Neural crest cell (in vitro differentiated cells): ENCODE measurements at regions not wholly inside any gene's neighbourhood (a gene's known extent, or its start where the extent isn't known, plus 50 kb on each side); places are given as distances from the start of the nearest gene placed in this dataset.
A peak's percentile ranks its signal among the peaks of the same experiment; 100 is the strongest.
"Not testable (repeated sequence)": the region's sequence is repeated elsewhere in the genome, so short reads cannot be mapped to it uniquely, and the experiment has no call there.

Source experiments
- DNase-seq: peaks from one replicate; pipeline ENCODE4 v3.0.0; 2021; ENCODE audit warnings: low read depth, mixed read lengths, low spot score
- H3K27ac Mint-ChIP-seq: one replicate; pipeline ENCODE4 v1.8.0; 2021; ENCODE audit warnings: mild to moderate bottlenecking, mixed read lengths; ENCODE audit not compliant: unreplicated experiment
- H3K27me3 Mint-ChIP-seq: 2 replicates; pipeline ENCODE4 v1.8.0; 2021; ENCODE audit warnings: low read depth, mild to moderate bottlenecking, mixed read lengths
- H3K36me3 Mint-ChIP-seq: 2 replicates; pipeline ENCODE4 v1.8.0; 2021; ENCODE audit warnings: low read depth, mild to moderate bottlenecking, mixed read lengths
- H3K4me1 Mint-ChIP-seq: 2 replicates; pipeline ENCODE4 v1.8.0; 2021; ENCODE audit warnings: mixed read lengths
- H3K4me3 Mint-ChIP-seq: one replicate; pipeline ENCODE4 v1.8.0; 2021; ENCODE audit warnings: mild to moderate bottlenecking, mixed read lengths
- H3K9me3 Mint-ChIP-seq: 2 replicates; pipeline ENCODE4 v1.8.0; 2021; ENCODE audit warnings: mixed read lengths

GRCh38 chr1:149157409-149157808 is 54.1 kb upstream of the NBPF9 start:
- not testable (repeated sequence) for H3K27ac Mint-ChIP-seq

GRCh38 chr1:149158308-149158707 is 55.0 kb upstream of the NBPF9 start:
- not testable (repeated sequence) for H3K36me3 Mint-ChIP-seq, H3K4me3 Mint-ChIP-seq, H3K27ac Mint-ChIP-seq, H3K27me3 Mint-ChIP-seq, DNase-seq, H3K4me1 Mint-ChIP-seq, H3K9me3 Mint-ChIP-seq

More at GRCh38 chr1:149157409-149157808, 54.1 kb upstream of the NBPF9 start:
- H3K36me3 Mint-ChIP-seq, DNase-seq, H3K4me1 Mint-ChIP-seq, H3K4me3 Mint-ChIP-seq, H3K9me3 Mint-ChIP-seq, H3K27me3 Mint-ChIP-seq: not testable (repeated sequence)

GRCh38 chr1:149163063-149163444 is 59.7 kb upstream of the NBPF9 start:
- H3K4me3 Mint-ChIP-seq: peak overlapping the region; percentile 41
- not testable (repeated sequence) for H3K27me3 Mint-ChIP-seq, H3K36me3 Mint-ChIP-seq, H3K4me1 Mint-ChIP-seq, H3K9me3 Mint-ChIP-seq, DNase-seq
- H3K27ac Mint-ChIP-seq: peak overlapping the region; percentile 94

- H3K27ac Mint-ChIP-seq, H3K27me3 Mint-ChIP-seq, H3K4me3 Mint-ChIP-seq, H3K36me3 Mint-ChIP-seq, DNase-seq, H3K9me3 Mint-ChIP-seq, H3K4me1 Mint-ChIP-seq: not testable (repeated sequence)
Measured at GRCh38 chr1:149174765-149175164, 71.4 kb upstream of the NBPF9 start.

- H3K4me3 Mint-ChIP-seq: peak overlapping the region; percentile 83
- not testable (repeated sequence) for H3K9me3 Mint-ChIP-seq, H3K4me1 Mint-ChIP-seq, H3K27me3 Mint-ChIP-seq, H3K36me3 Mint-ChIP-seq, H3K27ac Mint-ChIP-seq
- DNase-seq: peak; percentile 4
Measured at GRCh38 chr1:149175812-149176211, 72.5 kb upstream of the NBPF9 start.

GRCh38 chr1:149176453-149177316 is 73.3 kb upstream of the NBPF9 start:
- peak; percentile 42 for DNase-seq
- peak overlapping the region; percentile 74 for H3K4me3 Mint-ChIP-seq
- not testable (repeated sequence) for H3K9me3 Mint-ChIP-seq, H3K4me1 Mint-ChIP-seq, H3K36me3 Mint-ChIP-seq, H3K27me3 Mint-ChIP-seq
- peak overlapping the region; percentile 90 for H3K27ac Mint-ChIP-seq

GRCh38 chr1:149190742-149191141 is 87.4 kb upstream of the NBPF9 start:
- H3K9me3 Mint-ChIP-seq, H3K4me1 Mint-ChIP-seq, H3K36me3 Mint-ChIP-seq, H3K27ac Mint-ChIP-seq, DNase-seq, H3K27me3 Mint-ChIP-seq, H3K4me3 Mint-ChIP-seq: not testable (repeated sequence)

GRCh38 chr1:149196651-149197050 is 93.3 kb upstream of the NBPF9 start:
- H3K4me3 Mint-ChIP-seq, H3K9me3 Mint-ChIP-seq, H3K36me3 Mint-ChIP-seq, DNase-seq, H3K27me3 Mint-ChIP-seq, H3K27ac Mint-ChIP-seq, H3K4me1 Mint-ChIP-seq: not testable (repeated sequence)

GRCh38 chr1:149200567-149200966 is 97.2 kb upstream of the NBPF9 start:
- not testable (repeated sequence) for H3K36me3 Mint-ChIP-seq, DNase-seq, H3K4me1 Mint-ChIP-seq, H3K9me3 Mint-ChIP-seq, H3K27ac Mint-ChIP-seq, H3K27me3 Mint-ChIP-seq, H3K4me3 Mint-ChIP-seq

- H3K9me3 Mint-ChIP-seq, H3K4me3 Mint-ChIP-seq, H3K36me3 Mint-ChIP-seq, H3K27ac Mint-ChIP-seq, H3K4me1 Mint-ChIP-seq, DNase-seq, H3K27me3 Mint-ChIP-seq: not testable (repeated sequence)
Measured at GRCh38 chr1:149202283-149202682, 98.9 kb upstream of the NBPF9 start.

GRCh38 chr1:149204396-149204795 is 101.0 kb upstream of the NBPF9 start:
- DNase-seq, H3K27ac Mint-ChIP-seq, H3K27me3 Mint-ChIP-seq, H3K4me1 Mint-ChIP-seq, H3K4me3 Mint-ChIP-seq, H3K36me3 Mint-ChIP-seq, H3K9me3 Mint-ChIP-seq: not testable (repeated sequence)

- H3K4me3 Mint-ChIP-seq, H3K27ac Mint-ChIP-seq, H3K27me3 Mint-ChIP-seq, DNase-seq, H3K4me1 Mint-ChIP-seq, H3K9me3 Mint-ChIP-seq, H3K36me3 Mint-ChIP-seq: not testable (repeated sequence)
Measured at GRCh38 chr1:149208836-149209235, 105.5 kb upstream of the NBPF9 start.

- H3K27ac Mint-ChIP-seq, H3K27me3 Mint-ChIP-seq, DNase-seq, H3K36me3 Mint-ChIP-seq, H3K9me3 Mint-ChIP-seq, H3K4me1 Mint-ChIP-seq, H3K4me3 Mint-ChIP-seq: not testable (repeated sequence)
Measured at GRCh38 chr1:149211757-149212420, 108.5 kb upstream of the NBPF9 start.

GRCh38 chr1:149212946-149213345 is 109.6 kb upstream of the NBPF9 start:
- H3K4me1 Mint-ChIP-seq, H3K9me3 Mint-ChIP-seq, H3K27me3 Mint-ChIP-seq, H3K27ac Mint-ChIP-seq, DNase-seq, H3K4me3 Mint-ChIP-seq, H3K36me3 Mint-ChIP-seq: not testable (repeated sequence)
